ENCODE measurements at regions not wholly inside any gene's neighbourhood (a gene's known extent, or its start where the extent isn't known, plus 50 kb on each side); places are given as distances from the start of the nearest gene placed in this dataset.
"Not testable (repeated sequence)": the region's sequence is repeated elsewhere in the genome, so short reads cannot be mapped to it uniquely, and the experiment has no call there.

DNA sequence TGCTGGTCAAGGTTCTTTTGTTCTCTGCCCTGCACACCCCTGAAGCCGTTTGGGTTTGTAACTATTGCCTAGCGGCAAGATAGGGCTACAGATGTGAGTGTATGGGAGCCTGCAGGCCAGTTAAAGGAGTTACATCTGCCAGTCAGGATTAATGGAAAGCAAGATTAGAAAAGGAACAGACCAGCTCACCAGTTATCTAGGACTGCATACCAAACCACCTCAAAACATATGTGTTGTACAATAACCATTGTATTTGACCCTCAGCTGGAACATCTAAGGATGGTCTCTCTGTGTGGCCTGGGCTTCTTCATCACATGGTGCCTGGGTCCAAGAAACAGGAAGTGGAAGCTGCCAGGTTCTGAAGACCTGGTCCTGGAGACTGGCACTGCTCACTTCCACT is 52.5 kb upstream of the FBXO28 start:
- DNase-seq (ENCODE audit: low spot score), result peak; percentile 28

- peak; percentile 15 for DNase-seq (ENCODE audit: low spot score)
These were observed 53.9 kb upstream of the FBXO28 start for GRCh38 chr1:224059897-224060427.

GRCh38 chr1:224058303-224058702 is 55.6 kb upstream of the FBXO28 start:
- DNase-seq (ENCODE audit: low spot score), result no peak

GRCh38 chr1:224057461-224058199 is 56.3 kb upstream of the FBXO28 start:
- DNase-seq (ENCODE audit: low spot score), result peak; percentile 12

- no peak for DNase-seq (ENCODE audit: low spot score)
These were observed 59.3 kb upstream of the FBXO28 start for GRCh38 chr1:224054611-224055010.

DNA sequence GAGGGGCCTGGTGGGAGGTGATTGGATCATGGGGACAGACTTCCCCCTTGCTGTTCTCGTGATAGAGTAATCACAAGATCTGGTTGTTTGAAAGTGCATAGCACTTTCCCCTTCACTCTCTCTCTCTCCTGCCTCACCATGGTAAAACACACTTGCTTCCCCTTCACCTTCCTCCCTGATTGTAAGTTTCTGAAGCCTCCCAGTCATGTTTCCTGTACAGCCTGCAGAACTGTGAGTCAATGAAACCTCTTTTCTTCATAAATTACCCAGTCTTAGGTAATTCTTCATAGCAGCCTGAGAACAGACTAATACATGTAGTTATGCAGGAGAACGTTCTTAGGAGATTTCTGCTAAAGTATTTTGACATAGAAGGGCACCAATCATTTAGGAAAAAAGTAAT is 59.9 kb upstream of the FBXO28 start:
- peak; percentile 8 for DNase-seq (ENCODE audit: low spot score)

DNA sequence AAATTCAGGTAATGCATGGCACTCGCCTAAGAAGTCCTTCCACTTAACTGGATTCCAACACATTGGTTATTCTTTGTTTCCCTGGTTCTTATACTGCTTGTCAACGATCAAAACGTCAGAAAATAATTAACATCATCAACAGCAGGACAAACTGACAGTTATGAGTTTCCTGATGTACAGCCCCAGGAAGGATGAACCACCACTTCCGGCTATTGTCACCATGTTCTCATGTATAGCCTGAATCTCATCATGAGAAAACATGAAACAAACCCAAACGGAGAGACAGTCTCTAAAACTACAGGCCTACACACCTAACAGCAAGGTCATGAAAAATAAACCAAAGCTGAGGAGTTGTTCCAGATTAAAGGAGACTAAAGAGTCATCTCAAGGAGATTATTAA is 60.5 kb upstream of the FBXO28 start:
- no peak for DNase-seq (ENCODE audit: low spot score)

- DNase-seq (ENCODE audit: low spot score), result no peak
These were observed 61.1 kb upstream of the FBXO28 start for GRCh38 chr1:224052772-224053171.

DNA sequence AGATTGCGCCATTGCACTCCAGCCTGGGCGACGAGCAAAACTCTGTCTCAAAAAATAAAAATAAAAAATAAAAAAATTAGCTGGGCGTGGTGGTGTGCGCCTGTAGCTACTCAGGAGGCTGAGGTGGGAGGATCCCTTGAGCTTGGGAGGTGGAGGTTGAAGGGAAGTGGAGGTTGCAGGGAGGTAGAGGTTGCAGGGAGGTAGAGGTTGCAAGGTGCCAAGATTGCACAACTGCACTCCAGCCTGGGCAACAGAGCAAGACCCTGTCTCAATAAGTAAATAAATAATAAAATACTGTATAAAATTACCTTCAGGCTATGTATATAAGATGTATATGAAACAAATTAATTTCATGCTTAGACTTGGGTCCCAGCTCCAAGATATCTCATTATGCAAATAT is 62.1 kb upstream of the FBXO28 start:
- DNase-seq (ENCODE audit: low spot score), result peak; percentile 9

- DNase-seq (ENCODE audit: low spot score), result peak; percentile 8
These were observed 62.9 kb upstream of the FBXO28 start for GRCh38 chr1:224051086-224051406.

DNA sequence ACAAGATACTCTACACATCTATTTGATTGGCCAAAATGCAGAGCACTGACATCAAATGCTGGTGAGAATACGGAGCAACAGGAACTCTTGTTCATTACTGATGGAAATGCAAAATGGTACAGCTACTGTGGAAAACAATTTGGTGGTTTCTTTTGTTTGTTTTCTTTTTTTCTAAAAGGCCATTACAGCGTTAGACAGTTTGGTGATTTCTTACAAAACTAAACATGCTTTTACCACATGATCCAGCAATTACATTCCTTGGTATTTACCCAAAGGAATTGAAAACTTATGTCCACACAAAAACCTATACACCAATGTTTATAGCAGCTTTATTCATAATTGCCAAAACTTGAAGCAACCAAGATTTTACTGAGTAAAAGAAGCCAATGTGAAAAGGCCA is 66.4 kb upstream of the FBXO28 start:
- no peak for DNase-seq (ENCODE audit: low spot score)

DNA sequence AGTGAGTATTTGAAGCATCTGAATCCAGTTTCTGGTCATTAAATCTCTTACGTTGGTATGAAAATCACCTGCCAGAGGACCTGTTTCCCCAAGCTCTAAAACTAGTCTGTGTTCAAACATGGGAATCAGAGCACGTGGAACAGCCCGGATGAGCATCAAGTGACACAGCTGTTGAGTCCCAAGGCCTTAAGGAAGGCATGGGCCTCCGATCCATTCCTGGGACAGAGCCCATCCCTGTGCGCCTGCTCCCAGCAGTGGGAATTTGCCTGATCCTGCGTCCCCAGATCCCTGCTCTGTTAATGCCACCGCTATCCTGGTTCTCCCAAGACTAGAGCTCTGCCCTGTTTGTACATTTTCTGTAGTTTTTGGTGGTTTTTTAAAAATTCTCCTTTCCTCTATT is 68.4 kb upstream of the FBXO28 start:
- DNase-seq (ENCODE audit: low spot score), result no peak

DNA sequence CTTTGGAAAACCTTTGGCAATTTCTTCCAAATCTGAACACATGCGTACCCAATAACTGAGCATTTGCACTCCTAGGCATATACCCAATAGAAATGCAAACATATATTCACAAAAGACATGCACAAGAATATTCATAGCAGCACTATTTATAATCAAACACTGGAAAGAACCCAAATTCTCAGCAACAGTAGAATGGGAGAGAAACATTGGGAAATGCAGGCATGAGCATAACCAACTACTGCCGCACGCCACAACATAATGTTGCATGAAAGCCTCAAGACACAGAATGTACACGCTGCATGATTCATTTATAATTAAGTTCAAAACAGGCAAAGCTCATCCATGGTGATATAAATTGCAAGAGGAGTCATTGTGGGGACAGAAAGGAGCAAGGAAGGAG is 69.5 kb upstream of the FBXO28 start:
- no peak for DNase-seq (ENCODE audit: low spot score)

- no peak for DNase-seq (ENCODE audit: low spot score)
These were observed 71.3 kb upstream of the FBXO28 start for GRCh38 chr1:224042557-224043118.

GRCh38 chr1:224041032-224041431 is 72.9 kb upstream of the FBXO28 start:
- no peak for DNase-seq (ENCODE audit: low spot score)

DNA sequence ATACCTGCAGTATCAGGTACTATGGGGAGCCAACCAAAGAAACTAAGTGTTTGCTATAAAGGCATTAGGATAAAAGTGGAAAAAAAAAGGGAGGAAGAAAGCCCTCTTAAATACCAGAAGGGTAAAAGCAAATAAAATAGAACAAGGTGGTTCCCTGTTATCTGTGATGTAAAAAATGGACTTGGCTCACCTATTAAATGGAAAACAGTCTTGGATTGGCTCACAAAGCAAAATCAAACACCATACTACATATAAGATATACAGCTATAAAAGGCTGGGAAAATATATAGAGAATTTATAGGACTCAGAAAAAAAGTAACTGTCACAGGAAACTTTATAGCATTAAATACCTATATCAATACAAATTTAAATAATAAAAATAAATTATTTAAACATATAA is 73.5 kb upstream of the FBXO28 start:
- not testable (repeated sequence) for DNase-seq (ENCODE audit: low spot score)

DNA sequence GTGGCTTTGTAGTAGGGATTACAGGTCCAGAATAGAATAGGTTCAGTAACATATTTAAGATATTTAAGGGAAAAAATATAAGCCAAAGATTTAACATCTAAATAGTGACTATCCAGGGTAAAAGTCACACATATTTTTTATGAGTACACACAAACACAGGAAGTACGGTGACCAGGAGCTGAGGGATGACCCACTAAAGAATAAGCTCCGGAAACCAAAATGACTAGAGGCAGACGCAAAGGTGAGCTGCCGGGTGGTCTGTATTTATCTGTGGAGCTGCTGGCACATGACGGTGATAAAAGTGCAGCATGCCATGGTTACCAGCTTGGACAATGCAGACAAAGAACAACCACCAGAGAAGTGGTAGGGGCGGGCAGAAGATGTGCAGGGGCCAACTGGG is 73.9 kb upstream of the FBXO28 start:
- not testable (repeated sequence) for DNase-seq (ENCODE audit: low spot score)

GRCh38 chr1:224038832-224039231 is 75.1 kb upstream of the FBXO28 start:
- DNase-seq (ENCODE audit: low spot score), result not testable (repeated sequence)

GRCh38 chr1:224037362-224037761 is 76.5 kb upstream of the FBXO28 start:
- DNase-seq (ENCODE audit: low spot score), result not testable (repeated sequence)

DNA sequence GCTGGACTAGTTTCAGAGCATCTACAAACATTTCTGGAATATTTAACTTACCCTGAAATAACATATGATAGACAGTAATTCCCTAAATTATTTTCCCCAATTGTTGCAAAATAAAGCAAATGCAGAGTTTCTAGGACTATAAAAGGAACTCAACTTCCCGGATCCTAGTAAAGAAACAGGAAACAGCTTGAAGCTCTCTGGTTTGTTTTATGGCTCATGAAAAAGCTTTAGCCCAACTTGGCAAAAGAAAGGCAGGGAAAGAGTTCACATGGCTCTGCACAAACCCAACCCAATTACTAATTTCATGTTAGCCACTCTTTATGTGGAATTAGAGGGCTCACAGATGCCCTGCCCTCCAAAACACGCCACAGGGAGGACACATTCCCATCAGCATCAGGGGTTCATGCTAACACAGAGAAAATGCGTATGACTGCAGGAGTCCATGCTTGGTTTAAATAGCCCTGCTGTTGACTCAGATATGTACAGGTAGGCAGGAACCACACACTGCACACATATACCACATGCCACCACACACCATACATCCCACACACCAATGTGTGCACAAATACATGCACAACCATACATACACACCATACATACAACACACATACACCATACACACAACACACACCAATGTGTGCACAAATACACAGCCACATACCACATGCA is 81.2 kb upstream of the FBXO28 start:
- not testable (repeated sequence) for DNase-seq (ENCODE audit: low spot score)

DNA sequence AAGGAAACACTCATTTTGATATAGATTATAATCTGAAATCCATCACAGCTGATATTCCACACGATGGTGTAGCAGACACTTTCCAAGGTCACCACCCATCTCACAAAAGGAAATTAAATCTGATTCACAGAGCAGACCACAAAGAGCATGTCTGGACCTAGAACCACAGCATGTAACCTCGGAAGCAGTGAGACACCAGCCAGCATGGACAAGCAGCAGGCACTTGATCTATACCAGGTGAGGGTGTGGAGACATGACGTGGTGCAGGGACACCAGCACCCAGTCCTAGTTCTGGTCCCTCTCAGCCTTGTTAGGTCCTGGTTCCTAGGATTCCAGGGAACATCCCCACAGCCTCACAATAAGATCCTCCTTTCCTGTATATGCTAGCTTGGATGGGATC is 81.9 kb upstream of the FBXO28 start:
- DNase-seq (ENCODE audit: low spot score), result not testable (repeated sequence)

DNA sequence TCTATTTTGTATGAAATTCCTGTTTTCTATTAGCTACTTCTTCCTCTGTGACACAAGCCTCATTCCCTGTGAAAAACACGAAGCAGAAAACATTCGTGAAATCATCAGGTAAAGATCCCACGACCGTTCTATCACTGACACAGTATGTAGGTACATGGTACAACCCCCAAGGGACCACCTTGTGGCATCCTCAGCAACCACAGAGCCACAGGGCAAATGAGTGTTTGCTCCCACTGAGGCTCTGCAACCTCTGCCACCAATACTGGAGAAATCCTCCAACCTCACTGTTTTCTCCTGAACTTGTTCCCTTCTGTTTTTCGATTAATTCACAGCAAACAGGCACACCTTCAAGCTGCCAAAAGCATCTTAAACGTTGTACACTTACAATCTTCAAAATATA is 83.7 kb upstream of the FBXO28 start:
- not testable (repeated sequence) for DNase-seq (ENCODE audit: low spot score)

- not testable (repeated sequence) for DNase-seq (ENCODE audit: low spot score)
These were observed 84.5 kb upstream of the FBXO28 start for GRCh38 chr1:224029286-224030025.

Data from ecto neural progenitor cell (in vitro differentiated cells).